Epithelial cell of esophagus (primary cell): ENCODE measurements at regions not wholly inside any gene's neighbourhood (a gene's known extent, or its start where the extent isn't known, plus 50 kb on each side); places are given as distances from the start of the nearest gene placed in this dataset.

ENCODE experiments used
- DNase-seq: peaks from one replicate; pipeline ENCODE4 v3.0.0; 2010; ENCODE audit warnings: low read depth
- H3K4me3 ChIP-seq: 2 replicates; pipeline ENCODE4 v1.5.1; 2011; ENCODE audit warnings: mild to moderate bottlenecking, low read length, control low read depth
- CTCF ChIP-seq: IDR thresholded peaks from 2 replicates; pipeline ENCODE4 v1.5.1; 2011; ENCODE audit warnings: low read depth, mild to moderate bottlenecking, low read length, control low read depth, inconsistent platforms; ENCODE audit not compliant: insufficient read depth; ENCODE audit errors: missing control alignments

GRCh38 chr5:4007001-4007400 is 411.4 kb downstream of the IRX1 start:
- TF ChIP-seq CTCF, result no peak
- H3K4me3 ChIP-seq, result no peak overlapping the region
- DNase-seq, result no peak

GRCh38 chr5:4011943-4012342 is 416.3 kb downstream of the IRX1 start:
- H3K4me3 ChIP-seq, result no peak overlapping the region
- no peak for TF ChIP-seq CTCF
- no peak for DNase-seq

- DNase-seq, result no peak
- no peak overlapping the region for H3K4me3 ChIP-seq
- TF ChIP-seq CTCF, result no peak
These were observed 417.7 kb downstream of the IRX1 start for GRCh38 chr5:4013106-4013898.

GRCh38 chr5:4015709-4016108 is 420.1 kb downstream of the IRX1 start:
- H3K4me3 ChIP-seq, result no peak overlapping the region
- no peak for DNase-seq
- no peak for TF ChIP-seq CTCF

GRCh38 chr5:4017076-4017803 is 421.6 kb downstream of the IRX1 start:
- no peak overlapping the region for H3K4me3 ChIP-seq
- no peak for DNase-seq
- no peak for TF ChIP-seq CTCF

GRCh38 chr5:4018007-4018406 is 422.4 kb downstream of the IRX1 start:
- H3K4me3 ChIP-seq, result no peak overlapping the region
- TF ChIP-seq CTCF, result no peak
- DNase-seq, result no peak
